ENCODE measurements at regions not wholly inside any gene's neighbourhood (a gene's known extent, or its start where the extent isn't known, plus 50 kb on each side); places are given as distances from the start of the nearest gene placed in this dataset.
A peak's percentile ranks its signal among the peaks of the same experiment; 100 is the strongest.
"Not testable (repeated sequence)": the region's sequence is repeated elsewhere in the genome, so short reads cannot be mapped to it uniquely, and the experiment has no call there.

- no peak for DNase-seq (ENCODE audit: low read depth in 2 of 2)
Observed at GRCh38 chr12:62168411-62168810, 91.8 kb upstream of the USP15 start.

- DNase-seq (ENCODE audit: low read depth in 2 of 2), result no peak
Observed at GRCh38 chr12:62170241-62170640, 90.0 kb upstream of the USP15 start.

GRCh38 chr12:62190689-62191490 is 69.3 kb upstream of the USP15 start:
- DNase-seq (ENCODE audit: low read depth in 2 of 2), result no peak

- no peak for DNase-seq (ENCODE audit: low read depth in 2 of 2)
Observed at GRCh38 chr12:62191491-62192179, 68.6 kb upstream of the USP15 start.

GRCh38 chr12:62192180-62192902 is 67.9 kb upstream of the USP15 start:
- peak; percentile 59 to 61 for DNase-seq (ENCODE audit: low read depth in 2 of 2)

GRCh38 chr12:62192903-62193250 is 67.3 kb upstream of the USP15 start:
- no peak for DNase-seq (ENCODE audit: low read depth in 2 of 2)

GRCh38 chr12:62194031-62194430 is 66.2 kb upstream of the USP15 start:
- DNase-seq (ENCODE audit: low read depth in 2 of 2), result no peak

GRCh38 chr12:62194616-62195015 is 65.6 kb upstream of the USP15 start:
- no peak for DNase-seq (ENCODE audit: low read depth in 2 of 2)

GRCh38 chr12:62196146-62196545 is 64.1 kb upstream of the USP15 start:
- DNase-seq (ENCODE audit: low read depth in 2 of 2), result no peak

GRCh38 chr12:62202861-62203260 is 57.3 kb upstream of the USP15 start:
- DNase-seq (ENCODE audit: low read depth in 2 of 2), result not testable (repeated sequence)

- DNase-seq (ENCODE audit: low read depth in 2 of 2), result no peak
Observed at GRCh38 chr12:62205346-62205745, 54.9 kb upstream of the USP15 start.

GRCh38 chr12:62207248-62207647 is 53.0 kb upstream of the USP15 start:
- no peak for DNase-seq (ENCODE audit: low read depth in 2 of 2)

All from fibroblast of skin of left biceps (primary cell).